Gastroesophageal sphincter (tissue), 2 donors: ENCODE measurements at regions not wholly inside any gene's neighbourhood (a gene's known extent, or its start where the extent isn't known, plus 50 kb on each side); places are given as distances from the start of the nearest gene placed in this dataset.

Source experiments
- EP300 ChIP-seq: sonication (generic); formaldehyde crosslinking; IDR thresholded peaks from one replicate; pipeline ENCODE4 v1.6.1; 2017; ENCODE audit warnings: antibody characterized with exemption, mild to moderate bottlenecking
- POLR2A ChIP-seq, 2 donors: fragments of 450-650 bp; IDR thresholded peaks; one replicate each; pipeline ENCODE4 v1.6.1; 2017; ENCODE audit warnings: antibody characterized with exemption in 2 of 2, mild to moderate bottlenecking in 2 of 2, moderate library complexity in 1 of 2

GRCh38 chr10:60574388-60574787 lies 184.7 kb upstream of the ANK3 start:
- no peak for TF ChIP-seq POLR2A (IDR thresholded peaks at IDR 0.05)
- TF ChIP-seq EP300 = no peak
